Body of pancreas (tissue), 4 donors: ENCODE measurements at regions not wholly inside any gene's neighbourhood (a gene's known extent, or its start where the extent isn't known, plus 50 kb on each side); places are given as distances from the start of the nearest gene placed in this dataset.

Experiments
- ATAC-seq: fragments of 150-250 bp; one replicate; pipeline ENCODE4 v1.9.1; 2016
- DNase-seq, 4 donors: peaks; one replicate each; pipeline ENCODE4 v3.0.0-alpha.2; 2019
- H3K27ac ChIP-seq, 4 donors: fragments of 200-600 bp; sonication (generic); 1 replicate in 3 of 4; 2 replicates in 1 of 4; pipeline versions ENCODE4 v1.5.1 to v1.6.1; 2016 to 2019; ENCODE audit warnings: mild to moderate bottlenecking in 1 of 4, mixed read lengths in 1 of 4, moderate library complexity in 1 of 4
- H3K27me3 ChIP-seq, 2 donors: fragments of 200-600 bp; sonication (generic); one replicate each; pipeline ENCODE4 v1.6.0; 2016; ENCODE audit warnings: mild to moderate bottlenecking in 1 of 2
- H3K36me3 ChIP-seq, 2 donors: fragments of 200-600 bp; sonication (generic); replicated peaks in 1 of 2; 2 replicates each; pipeline ENCODE4 v1.5.1; 2016; ENCODE audit warnings: low read depth in 2 of 2; ENCODE audit not compliant: insufficient read depth in 1 of 2
- H3K4me1 ChIP-seq: fragments of 200-600 bp; sonication (generic); one replicate; pipeline ENCODE4 v1.6.0; 2016
- H3K4me3 ChIP-seq, 2 donors: fragments of 200-600 bp; sonication (generic); 1 replicate in 1 of 2; 2 replicates in 1 of 2; pipeline ENCODE4 v1.5.1; 2016 to 2019
- H3K9me3 ChIP-seq, 3 donors: fragments of 200-600 bp; sonication (generic); 1 replicate in 2 of 3; 2 replicates in 1 of 3; pipeline ENCODE4 v1.5.1; 2016
- POLR2A ChIP-seq, 3 donors: fragments of 450-650 bp; IDR thresholded peaks; one replicate each; pipeline ENCODE4 v1.6.1; 2016; ENCODE audit warnings: antibody characterized with exemption in 3 of 3, mild to moderate bottlenecking in 2 of 3
- WGBS, 2 donors: methylation state at CpG; one replicate each; pipeline ENCODE4 v1.1.5; 2017; 5-methylcytosine and 5-hydroxymethylcytosine counted together
- intact Hi-C: fragments of 100-400 bp; cut with DNase I; formaldehyde crosslinking; loops from one replicate; pipeline ENCODE4 v1.15.1; 2023
- TF ChIP-seq, protein P1 (sequence below), 7 experiments: fragments of 450-650 bp in 4 of 7; fragments of 200-600 bp in 3 of 7; sonication (generic) in 3 of 7; IDR thresholded peaks; one replicate each; pipeline ENCODE4 v1.5.1; 2016 to 2019; ENCODE audit warnings: antibody characterized with exemption in 7 of 7

DNA sequence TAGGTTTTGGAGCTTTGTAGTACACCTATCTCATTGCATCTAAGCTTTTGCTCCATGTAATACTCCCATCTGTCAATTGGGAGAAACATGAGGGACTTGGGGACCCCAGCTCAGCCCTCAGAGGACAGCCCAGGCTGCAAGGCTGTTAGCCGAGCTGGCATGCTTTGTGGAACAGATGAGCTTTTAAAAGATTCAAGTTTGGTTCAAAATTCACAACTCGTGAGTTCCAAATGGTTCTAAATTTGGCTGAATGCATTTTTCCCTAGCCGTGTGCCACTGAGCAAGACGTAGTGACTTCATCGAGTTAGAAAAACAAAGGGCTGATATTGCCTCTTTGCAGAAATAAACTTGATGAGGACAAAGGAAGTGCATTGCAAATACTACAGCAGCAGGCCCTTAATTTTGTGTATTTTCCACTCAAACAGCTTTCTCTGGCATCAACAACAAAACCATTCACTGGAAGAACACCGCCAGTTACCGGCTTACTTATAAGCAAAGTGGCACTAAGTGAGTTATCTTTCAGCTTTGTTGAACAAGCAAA is 165.0 kb upstream of the HS3ST1 start:
- no peak for TF ChIP-seq POLR2A (IDR thresholded peaks at IDR 0.05)
- TF ChIP-seq, protein P1, sequence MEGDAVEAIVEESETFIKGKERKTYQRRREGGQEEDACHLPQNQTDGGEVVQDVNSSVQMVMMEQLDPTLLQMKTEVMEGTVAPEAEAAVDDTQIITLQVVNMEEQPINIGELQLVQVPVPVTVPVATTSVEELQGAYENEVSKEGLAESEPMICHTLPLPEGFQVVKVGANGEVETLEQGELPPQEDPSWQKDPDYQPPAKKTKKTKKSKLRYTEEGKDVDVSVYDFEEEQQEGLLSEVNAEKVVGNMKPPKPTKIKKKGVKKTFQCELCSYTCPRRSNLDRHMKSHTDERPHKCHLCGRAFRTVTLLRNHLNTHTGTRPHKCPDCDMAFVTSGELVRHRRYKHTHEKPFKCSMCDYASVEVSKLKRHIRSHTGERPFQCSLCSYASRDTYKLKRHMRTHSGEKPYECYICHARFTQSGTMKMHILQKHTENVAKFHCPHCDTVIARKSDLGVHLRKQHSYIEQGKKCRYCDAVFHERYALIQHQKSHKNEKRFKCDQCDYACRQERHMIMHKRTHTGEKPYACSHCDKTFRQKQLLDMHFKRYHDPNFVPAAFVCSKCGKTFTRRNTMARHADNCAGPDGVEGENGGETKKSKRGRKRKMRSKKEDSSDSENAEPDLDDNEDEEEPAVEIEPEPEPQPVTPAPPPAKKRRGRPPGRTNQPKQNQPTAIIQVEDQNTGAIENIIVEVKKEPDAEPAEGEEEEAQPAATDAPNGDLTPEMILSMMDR (IDR thresholded peaks at IDR 0.05): no peak
- intact Hi-C loops: no loop called here
- DNase-seq: no peak

GRCh38 chr4:11592276-11592675 is 163.6 kb upstream of the HS3ST1 start:
- DNase-seq: no peak
- H3K4me3 ChIP-seq: no peak overlapping the region
- intact Hi-C loops: no loop called here
- ATAC-seq: no peak
- H3K27me3 ChIP-seq: no peaks in the 10 kb centered on the region
- 78 to 80% methylated on average over 4 of the region's 4 CpGs for WGBS, 2 donors
- H3K36me3 ChIP-seq: no peaks in the 10 kb centered on the region
- no peaks in the 10 kb centered on the region for H3K9me3 ChIP-seq
- H3K27ac ChIP-seq: no peak overlapping the region
- TF ChIP-seq, protein P1 (IDR thresholded peaks at IDR 0.05): no peak
- no peak for TF ChIP-seq POLR2A (IDR thresholded peaks at IDR 0.05)
- H3K4me1 ChIP-seq: peaks cover 7% of the 10 kb centered on the region

More for the DNA sequence above, 165.0 kb upstream of the HS3ST1 start:
- H3K36me3 ChIP-seq: no peaks in the 10 kb centered on the region
- H3K4me1 ChIP-seq: no peaks in the 10 kb centered on the region
- 69 to 71% methylated on average over 7 of the region's 7 CpGs for WGBS, 2 donors
- no peak for ATAC-seq
- no peak overlapping the region for H3K4me3 ChIP-seq
- no peak overlapping the region for H3K27ac ChIP-seq
- no peaks in the 10 kb centered on the region for H3K27me3 ChIP-seq
- no peaks in the 10 kb centered on the region for H3K9me3 ChIP-seq

GRCh38 chr4:11590132-11590531 is 161.4 kb upstream of the HS3ST1 start:
- ATAC-seq (no peak), DNase-seq (no peak)
- Histone ChIP-seq H3K4me3 (no peak overlapping the region), H3K27ac (no peak overlapping the region), H3K4me1 (peaks cover 7% of the 10 kb centered on the region), H3K36me3 (no peaks in the 10 kb centered on the region), H3K9me3 (no peaks in the 10 kb centered on the region), H3K27me3 (no peaks in the 10 kb centered on the region)
- intact Hi-C loops: no loop called here
- no peak for TF ChIP-seq POLR2A (IDR thresholded peaks at IDR 0.05)
- WGBS, 2 donors: 48 to 79% methylated on average over 2 of the region's 2 CpGs

GRCh38 chr4:11589676-11590075 is 161.0 kb upstream of the HS3ST1 start:
- no peak overlapping the region for H3K27ac ChIP-seq
- H3K9me3 ChIP-seq: no peaks in the 10 kb centered on the region
- no peaks in the 10 kb centered on the region for H3K27me3 ChIP-seq
- no peak for DNase-seq
- H3K4me1 ChIP-seq: peaks cover 7% of the 10 kb centered on the region
- H3K36me3 ChIP-seq: no peaks in the 10 kb centered on the region
- no peak for ATAC-seq
- intact Hi-C loops: no loop called here
- H3K4me3 ChIP-seq: no peak overlapping the region
- TF ChIP-seq, protein P1 (IDR thresholded peaks at IDR 0.05): no peak
- TF ChIP-seq POLR2A (IDR thresholded peaks at IDR 0.05): no peak
- 52 to 64% methylated on average over 1 of the region's 1 CpG for WGBS, 2 donors

DNA sequence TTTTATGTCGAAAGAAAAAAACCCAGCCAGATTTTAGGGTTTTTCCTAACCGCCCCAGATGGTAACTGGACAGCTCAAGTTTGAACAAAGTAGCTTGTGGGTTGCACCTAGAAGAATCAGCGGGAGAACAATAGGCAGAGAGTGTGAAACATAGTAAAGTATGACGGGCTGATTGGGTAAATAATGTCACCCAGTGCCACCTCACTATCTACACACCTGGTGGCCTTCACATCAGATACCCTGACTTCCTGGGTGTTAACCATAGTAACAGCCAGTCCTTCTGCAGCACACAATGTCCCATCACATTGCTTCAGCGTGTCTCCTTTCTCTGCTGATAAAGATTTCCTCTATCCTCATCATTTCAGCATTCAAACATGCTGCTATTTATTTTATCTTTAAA is 159.1 kb upstream of the HS3ST1 start:
- Histone ChIP-seq H3K36me3 (no peaks in the 10 kb centered on the region), H3K4me3 (no peak overlapping the region), H3K27ac (no peak overlapping the region), H3K9me3 (no peaks in the 10 kb centered on the region), H3K4me1 (peaks cover 7% of the 10 kb centered on the region), H3K27me3 (no peaks in the 10 kb centered on the region)
- ATAC-seq (peak; percentile 75), DNase-seq (peak; percentile 11 to 57 (median 41))
- TF ChIP-seq POLR2A (IDR thresholded peaks at IDR 0.05): no peak
- TF ChIP-seq, protein P1 (IDR thresholded peaks at IDR 0.05): no peak
- intact Hi-C loops: no loop called here
- WGBS, 2 donors: 35 to 51% methylated on average over 5 of the region's 5 CpGs
